ENCODE measurements at regions not wholly inside any gene's neighbourhood (a gene's known extent, or its start where the extent isn't known, plus 50 kb on each side); places are given as distances from the start of the nearest gene placed in this dataset.

DNA sequence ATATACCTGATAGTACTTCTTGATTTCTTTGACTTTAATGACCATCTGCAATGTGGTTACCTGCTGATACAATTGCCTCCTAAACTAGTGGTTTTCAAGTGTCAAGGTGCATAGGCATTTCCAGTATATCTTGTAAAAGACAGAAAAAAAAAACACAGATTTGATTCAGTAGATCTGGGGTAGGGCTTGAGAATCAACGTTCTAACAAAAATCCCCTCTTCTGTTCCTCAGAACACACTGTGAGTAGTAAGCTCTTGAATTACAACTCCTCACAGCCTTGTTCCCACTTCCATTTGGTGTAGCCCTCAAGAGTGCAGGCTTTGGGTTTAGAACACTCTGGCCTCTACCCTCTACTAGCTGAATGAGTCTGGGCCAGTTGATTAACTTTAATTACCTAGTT lies 78.0 kb upstream of the CTSC start:
- no peak for TF ChIP-seq GATA2 (IDR thresholded peaks at IDR 0.05; ENCODE audit: low read depth, low read length)
- TF ChIP-seq GATA3 (IDR thresholded peaks at IDR 0.05; ENCODE audit: low read depth, low read length), result no peak

DNA sequence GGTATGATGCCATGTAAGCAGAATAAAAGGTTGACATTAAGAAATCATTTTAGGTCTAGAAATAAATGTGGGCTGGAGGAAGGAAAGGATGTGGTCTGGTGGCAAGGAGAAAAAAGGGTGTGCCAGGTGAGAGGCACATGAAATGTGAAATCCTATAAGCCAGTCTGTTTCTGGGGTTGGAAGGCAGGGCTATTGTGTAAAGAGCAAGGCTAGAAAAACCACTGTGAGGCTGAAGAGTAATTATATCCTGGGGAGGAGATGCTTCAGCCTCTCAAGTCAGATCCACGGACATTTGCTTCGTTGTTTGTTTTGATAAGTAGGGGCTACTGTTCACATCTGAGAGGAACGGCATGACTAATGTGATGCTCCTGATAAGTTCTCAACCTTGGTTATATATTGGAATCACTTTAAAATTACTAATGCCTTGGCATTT lies 77.5 kb upstream of the CTSC start:
- TF ChIP-seq GATA3 (IDR thresholded peaks at IDR 0.05; ENCODE audit: low read depth, low read length), result no peak
- TF ChIP-seq GATA2 (IDR thresholded peaks at IDR 0.05; ENCODE audit: low read depth, low read length), result no peak

DNA sequence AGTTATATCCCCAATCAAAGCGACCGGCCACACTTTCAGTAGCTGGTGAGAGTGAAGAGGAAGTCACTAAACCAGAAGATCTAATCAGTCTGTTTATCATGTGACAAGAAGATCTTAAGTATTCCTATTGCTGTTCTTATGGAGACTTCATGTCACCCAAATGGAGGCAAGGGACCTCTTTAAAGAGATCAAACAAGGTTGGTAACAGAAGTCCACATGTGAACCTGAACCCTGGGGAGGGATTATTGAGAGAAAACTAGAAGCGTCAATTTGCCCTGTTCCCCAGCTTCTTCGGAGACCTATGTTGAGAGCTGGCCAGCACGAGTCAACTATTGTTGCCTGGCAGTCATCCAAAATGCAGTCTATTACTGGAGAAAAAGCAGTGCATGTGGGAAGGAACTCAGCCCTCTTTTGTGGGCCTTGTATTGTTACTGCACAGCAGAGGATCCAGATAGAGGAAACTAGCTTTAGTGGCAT lies 76.9 kb upstream of the CTSC start:
- TF ChIP-seq GATA2 (IDR thresholded peaks at IDR 0.05; ENCODE audit: low read depth, low read length), result no peak
- TF ChIP-seq GATA3 (IDR thresholded peaks at IDR 0.05; ENCODE audit: low read depth, low read length), result no peak

- TF ChIP-seq GATA3 (IDR thresholded peaks at IDR 0.05; ENCODE audit: low read depth, low read length) (no peak), GATA2 (IDR thresholded peaks at IDR 0.05; ENCODE audit: low read depth, low read length) (no peak)
These were observed 73.7 kb upstream of the CTSC start for GRCh38 chr11:88411265-88411664.

DNA sequence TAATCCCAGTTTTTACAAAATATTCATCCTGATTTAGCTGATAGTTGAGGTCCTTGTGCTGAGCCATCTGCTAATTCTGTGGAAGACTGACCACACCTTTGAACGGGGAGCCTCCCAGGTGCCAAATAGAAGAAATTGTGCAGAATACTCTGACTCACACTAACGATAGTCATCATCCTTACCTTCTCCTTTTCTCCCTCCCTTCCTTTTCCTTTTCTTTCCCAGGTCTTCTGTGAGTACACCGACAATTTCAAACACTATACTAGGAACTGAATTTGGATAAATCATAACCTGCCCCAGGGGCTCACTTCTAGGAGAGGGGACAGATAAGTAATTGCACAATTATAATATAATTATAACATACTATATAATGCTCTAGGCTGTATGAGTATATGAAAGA lies 73.1 kb upstream of the CTSC start:
- TF ChIP-seq GATA3 (IDR thresholded peaks at IDR 0.05; ENCODE audit: low read depth, low read length), result no peak
- TF ChIP-seq GATA2 (IDR thresholded peaks at IDR 0.05; ENCODE audit: low read depth, low read length), result no peak

DNA sequence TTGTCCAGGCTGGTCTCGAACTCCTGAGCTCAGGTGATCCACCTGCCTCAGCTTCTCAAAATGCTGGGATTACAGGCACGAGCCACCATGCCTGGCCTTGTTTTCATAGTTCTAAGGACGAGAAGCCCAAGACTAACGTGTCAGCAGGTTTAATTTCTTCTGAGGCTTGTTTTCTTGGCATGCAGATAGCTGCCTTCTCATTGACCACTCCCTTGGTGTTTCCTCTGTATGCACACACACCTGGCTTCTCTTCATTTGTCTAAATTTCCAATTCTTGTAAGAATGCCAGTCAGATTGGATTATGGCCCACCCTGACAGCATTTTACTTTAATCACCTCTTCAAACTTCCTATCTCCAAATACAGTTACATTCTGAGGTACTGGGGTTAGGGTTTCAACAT lies 72.5 kb upstream of the CTSC start:
- no peak for TF ChIP-seq GATA2 (IDR thresholded peaks at IDR 0.05; ENCODE audit: low read depth, low read length)
- no peak for TF ChIP-seq GATA3 (IDR thresholded peaks at IDR 0.05; ENCODE audit: low read depth, low read length)

GRCh38 chr11:88406876-88407275 lies 69.3 kb upstream of the CTSC start:
- TF ChIP-seq GATA3 (IDR thresholded peaks at IDR 0.05; ENCODE audit: low read depth, low read length) (no peak), GATA2 (IDR thresholded peaks at IDR 0.05; ENCODE audit: low read depth, low read length) (no peak)

- TF ChIP-seq GATA3 (IDR thresholded peaks at IDR 0.05; ENCODE audit: low read depth, low read length) (no peak), GATA2 (IDR thresholded peaks at IDR 0.05; ENCODE audit: low read depth, low read length) (no peak)
These were observed 68.3 kb upstream of the CTSC start for GRCh38 chr11:88405853-88406252.

GRCh38 chr11:88404932-88405710 lies 67.6 kb upstream of the CTSC start:
- no peak for TF ChIP-seq GATA3 (IDR thresholded peaks at IDR 0.05; ENCODE audit: low read depth, low read length)
- TF ChIP-seq GATA2 (IDR thresholded peaks at IDR 0.05; ENCODE audit: low read depth, low read length), result no peak

- TF ChIP-seq GATA3 (IDR thresholded peaks at IDR 0.05; ENCODE audit: low read depth, low read length), result no peak
- no peak for TF ChIP-seq GATA2 (IDR thresholded peaks at IDR 0.05; ENCODE audit: low read depth, low read length)
These were observed 66.9 kb upstream of the CTSC start for GRCh38 chr11:88404391-88404790.

DNA sequence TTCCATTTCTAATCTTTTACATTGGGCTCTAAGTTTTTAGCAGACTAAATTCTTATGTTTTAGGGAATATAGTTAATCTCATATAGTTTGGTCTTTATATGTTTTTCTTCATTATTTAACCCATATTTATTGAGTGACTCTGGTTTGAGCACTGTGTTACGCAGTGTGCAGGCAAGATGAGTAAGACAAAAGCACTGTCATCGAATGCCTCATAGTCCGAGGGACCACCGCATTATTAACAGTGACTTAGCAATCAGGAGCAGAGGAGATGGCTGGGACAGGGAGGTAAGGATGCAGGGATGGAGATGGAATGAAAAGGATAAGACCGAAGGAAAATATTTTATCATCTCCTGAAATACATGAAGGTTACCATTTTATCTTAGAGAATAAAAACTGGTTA lies 65.2 kb upstream of the CTSC start:
- TF ChIP-seq GATA3 (IDR thresholded peaks at IDR 0.05; ENCODE audit: low read depth, low read length) (no peak), GATA2 (IDR thresholded peaks at IDR 0.05; ENCODE audit: low read depth, low read length) (no peak)

DNA sequence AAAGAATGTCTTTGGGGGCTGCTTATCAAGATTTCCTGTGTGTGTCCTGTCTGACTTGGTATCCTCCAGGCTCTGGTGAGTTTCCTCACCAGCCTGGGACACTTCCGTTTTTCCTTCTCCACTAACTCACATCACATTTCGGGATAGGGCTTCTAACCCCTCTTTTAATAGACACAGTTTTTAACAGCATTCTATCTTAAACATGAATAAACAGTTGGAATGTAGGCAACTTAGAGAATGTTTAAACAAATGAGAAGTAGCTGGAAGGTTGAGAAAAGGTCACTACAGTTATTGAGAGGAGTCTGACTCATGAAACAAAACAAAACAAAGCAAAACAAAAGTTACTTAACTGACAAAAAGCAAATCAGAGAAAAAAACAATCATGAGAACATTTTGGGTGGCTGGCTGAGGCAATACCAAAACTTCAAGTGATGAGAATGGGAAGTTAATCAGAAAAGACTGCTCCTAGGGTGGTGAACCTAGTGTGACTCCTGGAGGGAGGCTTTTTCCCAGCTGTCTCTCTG lies 64.7 kb upstream of the CTSC start:
- no peak for TF ChIP-seq GATA2 (IDR thresholded peaks at IDR 0.05; ENCODE audit: low read depth, low read length)
- TF ChIP-seq GATA3 (IDR thresholded peaks at IDR 0.05; ENCODE audit: low read depth, low read length), result no peak

DNA sequence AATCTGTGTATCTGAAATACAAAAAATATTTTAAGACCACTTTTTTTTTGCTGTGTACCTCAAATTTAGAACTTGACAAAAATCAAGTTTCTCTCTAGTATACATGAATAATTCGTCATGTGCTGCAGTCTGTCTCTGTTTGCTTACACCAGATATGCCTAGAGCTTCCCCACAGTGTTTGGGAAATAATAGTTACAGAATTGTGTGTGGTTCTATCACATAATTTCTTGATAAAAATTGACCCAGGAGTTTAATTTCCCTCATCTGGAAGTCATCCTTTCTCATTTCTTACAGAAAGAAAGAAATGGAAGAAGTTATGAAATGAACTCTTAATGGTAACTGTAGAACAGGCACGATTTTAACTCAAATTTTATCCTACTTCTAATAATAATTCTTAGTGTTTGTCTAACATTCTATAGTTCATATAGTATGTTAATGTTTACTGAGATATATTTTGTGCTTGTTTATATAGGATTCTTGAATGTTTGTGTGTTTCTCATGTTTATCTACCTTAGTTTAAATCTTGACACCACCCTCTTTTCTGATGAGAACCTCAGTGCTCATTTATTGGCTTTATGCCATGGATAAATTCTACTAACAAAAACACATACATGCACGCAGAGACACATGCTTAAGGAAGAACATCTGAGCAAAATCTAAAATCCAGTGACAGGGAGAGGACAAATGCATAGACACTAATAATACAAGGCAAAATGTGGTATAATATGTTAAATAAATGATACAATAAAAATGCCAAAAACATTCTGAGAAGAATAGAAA lies 61.4 kb upstream of the CTSC start:
- TF ChIP-seq GATA2 (IDR thresholded peaks at IDR 0.05; ENCODE audit: low read depth, low read length), result no peak
- no peak for TF ChIP-seq GATA3 (IDR thresholded peaks at IDR 0.05; ENCODE audit: low read depth, low read length)

DNA sequence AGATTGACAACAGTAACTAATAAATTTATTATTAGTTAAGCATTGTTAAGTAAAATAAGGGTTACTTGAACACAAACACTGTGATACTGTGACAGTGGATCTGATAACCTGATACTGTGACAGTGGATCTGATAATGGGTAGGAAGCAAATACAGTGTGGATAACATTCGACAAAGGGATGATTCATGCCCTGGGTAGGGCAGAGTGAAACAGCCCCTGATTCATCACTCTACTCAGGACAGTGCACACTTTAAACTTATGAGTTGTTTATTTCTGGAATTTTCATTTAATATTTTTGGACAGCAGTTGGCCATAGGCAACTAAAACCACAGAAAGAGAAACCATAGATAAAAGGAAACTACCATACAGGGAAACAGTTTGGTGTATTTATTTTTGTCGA lies 60.8 kb upstream of the CTSC start:
- no peak for TF ChIP-seq GATA3 (IDR thresholded peaks at IDR 0.05; ENCODE audit: low read depth, low read length)
- TF ChIP-seq GATA2 (IDR thresholded peaks at IDR 0.05; ENCODE audit: low read depth, low read length), result no peak

DNA sequence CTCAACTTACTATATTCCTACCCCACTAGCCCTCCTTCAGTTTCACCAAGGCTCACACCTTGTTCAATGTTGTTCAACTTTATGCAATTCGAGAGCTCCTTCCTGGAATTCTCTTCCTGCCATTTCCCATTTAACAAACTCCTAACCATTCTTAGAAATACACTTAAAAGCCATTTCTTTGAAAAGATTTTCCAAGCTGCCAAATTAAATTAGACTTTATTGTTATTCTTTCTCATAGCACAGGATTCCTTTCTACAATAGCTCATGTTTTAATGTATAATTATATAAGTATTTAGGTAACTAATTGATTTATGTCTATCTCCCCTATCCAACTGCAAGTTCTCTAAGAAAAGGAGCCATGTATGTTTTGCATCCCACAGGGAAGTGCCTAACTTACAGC lies 52.7 kb upstream of the CTSC start:
- no peak for TF ChIP-seq GATA3 (IDR thresholded peaks at IDR 0.05; ENCODE audit: low read depth, low read length)
